Right forelimb (tissue), 1 donor: ENCODE measurements at regions not wholly inside any gene's neighbourhood (a gene's known extent, or its start where the extent isn't known, plus 50 kb on each side); places are given as distances from the start of the nearest gene placed in this dataset.

Experiments used
- DNase-seq: peaks from one replicate; pipeline ENCODE4 v3.0.0-alpha.2; 2018

- no peak for DNase-seq
Measured at GRCh38 chr20:11436113-11436905, 481.4 kb upstream of the BTBD3 start.

GRCh38 chr20:11437090-11437489, 480.6 kb upstream of the BTBD3 start:
- DNase-seq = no peak

DNA sequence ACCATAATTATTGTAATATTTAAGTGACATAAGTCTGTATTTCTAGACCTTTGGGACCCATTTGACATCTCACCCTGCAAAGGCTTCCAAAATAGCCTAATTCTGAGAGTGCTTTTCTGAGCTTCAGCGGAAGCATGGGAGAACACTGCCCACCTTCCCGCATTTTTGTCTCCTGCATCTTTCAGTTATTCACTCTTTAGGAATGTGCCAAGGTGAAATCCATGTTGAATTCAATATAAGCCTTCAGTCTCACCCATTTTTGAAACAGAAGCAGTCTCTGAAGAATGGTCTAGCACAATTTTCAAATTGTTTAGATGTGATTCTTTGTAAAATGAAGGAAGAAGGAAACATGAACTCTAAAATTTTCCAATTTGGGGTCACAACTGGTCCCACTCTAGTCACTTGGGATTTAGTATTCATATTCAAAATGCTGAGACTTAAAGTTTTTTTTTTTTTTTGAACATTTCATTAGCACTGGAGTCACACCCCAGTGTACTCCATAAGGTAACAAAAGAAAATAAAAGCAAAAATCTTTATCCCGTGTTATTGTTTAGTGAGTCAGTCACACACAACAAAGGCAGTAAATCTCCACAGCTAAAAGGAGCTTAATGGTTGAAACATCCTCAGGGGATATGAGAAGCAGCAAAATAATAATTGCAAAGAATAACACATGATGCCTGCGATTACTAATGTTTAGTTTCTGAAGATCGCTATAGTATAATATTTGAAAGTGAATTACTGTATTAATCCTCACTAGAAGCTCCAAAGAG, 479.9 kb upstream of the BTBD3 start:
- no peak for DNase-seq

DNA sequence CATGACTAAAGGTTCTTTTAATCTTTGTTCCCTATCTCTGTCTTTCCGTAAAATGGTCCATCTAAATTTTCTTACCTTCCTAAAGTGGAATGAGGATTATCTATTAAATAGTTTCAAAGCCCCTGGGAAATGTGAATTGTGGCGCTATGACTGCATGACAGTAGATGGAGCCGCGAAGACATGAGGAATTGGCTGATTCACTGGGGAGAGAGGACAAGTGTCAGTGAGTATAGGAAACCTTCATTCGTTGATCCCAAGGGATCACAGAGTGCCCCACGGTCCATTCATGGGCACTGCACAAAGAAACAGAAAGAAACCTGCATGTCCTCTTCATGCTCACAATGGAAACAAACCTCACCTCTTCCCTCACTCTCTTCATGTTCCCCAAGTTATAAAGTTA, 479.3 kb upstream of the BTBD3 start:
- no peak for DNase-seq

DNA sequence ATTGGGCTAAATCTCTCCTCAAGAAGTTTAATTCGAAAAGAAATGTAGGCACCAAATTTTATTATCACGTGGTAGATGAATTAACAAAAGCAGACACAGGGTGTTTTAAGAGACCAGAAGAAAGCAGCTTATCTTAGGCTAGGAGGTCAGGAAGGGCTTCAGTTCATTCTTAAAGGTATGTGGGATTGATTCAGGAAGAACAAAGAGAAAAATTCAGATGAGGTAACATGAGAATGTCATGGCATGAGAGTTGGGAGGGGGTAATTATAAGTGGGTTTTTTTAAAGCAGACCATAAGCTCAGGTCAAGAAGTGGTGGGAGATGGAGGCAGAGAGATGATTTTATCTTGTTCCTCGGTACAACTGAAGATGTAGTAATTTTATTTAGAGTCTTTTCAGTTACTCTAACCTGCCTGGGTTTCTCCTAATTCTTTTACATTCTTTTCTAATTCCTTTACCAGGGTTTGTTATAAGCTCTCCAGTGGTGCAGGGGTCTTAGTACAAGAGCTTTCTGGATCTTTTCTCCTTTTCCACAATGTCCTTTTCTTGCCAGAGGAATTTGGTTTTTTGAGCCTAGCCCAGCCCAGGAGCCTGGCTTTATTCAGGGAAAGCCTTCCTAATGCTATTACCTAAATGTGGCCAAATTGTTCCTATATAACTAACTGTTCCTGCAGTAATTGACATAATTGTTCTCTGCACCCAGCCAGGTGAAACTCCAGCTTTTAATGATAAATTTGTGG, 474.1 kb upstream of the BTBD3 start:
- no peak for DNase-seq

- DNase-seq = no peak
Measured at GRCh38 chr20:11445161-11445560, 472.5 kb upstream of the BTBD3 start.

- no peak for DNase-seq
Measured at GRCh38 chr20:11445891-11446290, 471.8 kb upstream of the BTBD3 start.

GRCh38 chr20:11447371-11448100, 470.2 kb upstream of the BTBD3 start:
- DNase-seq = no peak

- no peak for DNase-seq
Measured at GRCh38 chr20:11448554-11448953, 469.1 kb upstream of the BTBD3 start.

- DNase-seq = no peak
Measured at GRCh38 chr20:11451793-11452291, 465.9 kb upstream of the BTBD3 start.

GRCh38 chr20:11452326-11452725, 465.4 kb upstream of the BTBD3 start:
- DNase-seq = no peak

DNA sequence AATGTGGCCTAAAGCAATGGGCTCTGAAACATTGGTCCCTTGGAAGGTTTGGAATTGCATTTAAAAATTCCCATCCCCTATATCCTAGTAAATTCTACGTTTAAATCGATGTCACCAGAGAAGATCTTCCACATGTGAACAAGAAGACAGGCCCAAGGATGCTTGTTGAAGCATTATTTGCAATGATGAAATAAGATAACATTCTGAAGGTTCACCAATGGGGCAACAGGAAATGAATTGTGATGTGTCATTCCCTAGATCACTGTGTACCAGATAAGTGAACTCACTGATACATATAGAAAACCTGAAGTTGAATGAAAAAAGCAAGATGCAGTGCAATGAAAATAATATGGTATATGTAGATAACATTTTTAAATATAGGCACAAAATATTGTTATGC, 464.3 kb upstream of the BTBD3 start:
- DNase-seq = no peak

DNA sequence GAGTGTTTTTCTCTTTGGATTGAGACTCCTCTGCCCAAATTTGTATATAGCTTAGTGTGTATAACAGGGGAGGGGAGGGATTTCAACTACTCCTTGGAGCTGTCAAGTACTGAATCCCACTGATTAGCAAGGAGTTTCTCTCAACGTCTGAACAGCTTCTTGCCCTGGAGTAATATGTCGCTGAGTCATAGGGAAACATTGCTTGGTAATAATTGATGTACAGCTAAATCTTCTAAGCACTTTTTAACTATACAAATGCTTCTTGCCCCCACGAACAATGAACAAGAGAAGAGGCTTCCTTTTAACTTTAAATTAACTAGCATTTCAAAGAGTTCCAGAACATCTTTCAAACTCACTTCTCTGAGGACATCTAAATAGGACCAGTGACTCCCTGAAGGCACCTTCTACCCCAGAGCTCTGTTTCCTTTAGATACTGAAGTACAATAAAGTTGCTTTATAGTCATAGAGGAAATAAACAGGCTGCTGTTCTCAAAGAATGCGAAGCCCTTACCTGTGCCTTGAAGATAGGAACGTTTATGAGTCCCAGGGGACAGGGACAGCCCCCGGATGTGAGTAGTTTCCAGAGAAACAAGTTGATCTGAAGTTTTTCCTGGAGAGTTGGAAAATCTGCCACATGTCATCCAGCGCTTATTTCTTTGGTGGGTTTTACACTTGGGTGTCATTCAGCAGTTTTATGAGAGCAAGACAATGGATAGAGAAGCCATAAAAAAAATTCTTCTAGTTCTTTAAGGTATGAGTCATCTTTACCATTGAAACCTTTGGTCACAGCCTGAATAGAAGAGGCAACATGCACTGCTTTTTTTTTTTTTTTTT, 462.5 kb upstream of the BTBD3 start:
- DNase-seq = no peak

DNA sequence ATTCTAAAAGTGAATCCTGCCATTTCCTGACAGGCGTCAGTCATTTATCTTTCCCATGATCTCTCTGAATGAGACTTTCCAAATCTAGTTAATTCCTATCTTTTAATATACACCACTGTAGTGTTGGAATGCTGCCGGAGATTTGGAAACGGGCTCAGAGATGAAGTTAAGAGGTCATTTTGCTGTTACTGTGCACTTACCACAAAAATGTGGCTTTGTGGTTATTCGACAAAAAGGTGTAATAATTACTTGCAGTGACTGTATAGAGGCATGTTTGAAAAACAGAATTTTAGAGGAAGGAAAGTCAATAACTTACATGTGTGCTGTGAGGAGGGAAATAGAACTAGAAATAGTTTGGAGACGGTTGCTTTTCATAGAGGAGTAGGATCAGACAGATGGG, 460.2 kb upstream of the BTBD3 start:
- DNase-seq = no peak

- no peak for DNase-seq
Measured at GRCh38 chr20:11459090-11459890, 458.4 kb upstream of the BTBD3 start.

DNA sequence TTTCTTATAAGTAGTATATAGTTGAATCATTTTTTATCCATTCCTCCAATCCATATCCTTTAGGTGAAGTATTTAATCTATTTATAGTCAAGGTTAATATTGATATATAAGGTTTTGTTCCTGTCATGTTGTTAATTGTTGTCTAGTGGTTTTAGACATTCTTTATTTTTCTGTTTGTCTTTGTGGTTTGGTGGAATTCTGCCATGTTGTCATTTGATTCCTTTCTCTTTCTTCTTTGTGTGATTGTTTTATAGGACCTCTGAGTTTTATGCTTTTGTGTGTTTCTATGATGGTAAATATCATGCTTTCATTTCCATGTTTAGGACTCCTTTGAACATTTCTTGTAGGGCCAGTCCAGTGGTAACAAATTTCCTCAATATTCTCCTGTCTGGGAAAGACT, 450.3 kb upstream of the BTBD3 start:
- no peak for DNase-seq

DNA sequence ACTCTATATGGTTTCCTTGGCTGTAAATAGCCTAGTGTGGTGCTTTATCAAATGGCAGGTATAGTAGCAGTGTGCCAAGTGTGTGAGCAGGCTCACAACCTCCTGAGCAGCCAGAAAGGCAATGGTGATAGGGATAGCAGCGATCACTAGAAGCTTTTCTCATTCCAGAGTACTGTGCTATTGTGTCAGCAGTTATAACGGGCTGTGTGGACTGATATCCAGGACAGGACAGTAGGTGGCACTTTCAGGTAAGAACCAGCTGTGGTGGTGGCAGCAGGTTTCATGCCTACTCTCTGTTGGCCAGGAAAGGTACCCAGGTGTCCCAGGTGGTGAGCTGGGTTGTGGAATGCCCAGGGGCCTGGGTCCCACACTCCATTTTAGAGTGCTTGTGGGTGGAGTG, 448.8 kb upstream of the BTBD3 start:
- no peak for DNase-seq

GRCh38 chr20:11469795-11470435, 447.8 kb upstream of the BTBD3 start:
- DNase-seq = no peak

GRCh38 chr20:11473983-11474382, 443.7 kb upstream of the BTBD3 start:
- no peak for DNase-seq

GRCh38 chr20:11483697-11484096, 434.0 kb upstream of the BTBD3 start:
- DNase-seq = no peak
